ENCODE measurements at regions not wholly inside any gene's neighbourhood (a gene's known extent, or its start where the extent isn't known, plus 50 kb on each side); places are given as distances from the start of the nearest gene placed in this dataset.

DNA sequence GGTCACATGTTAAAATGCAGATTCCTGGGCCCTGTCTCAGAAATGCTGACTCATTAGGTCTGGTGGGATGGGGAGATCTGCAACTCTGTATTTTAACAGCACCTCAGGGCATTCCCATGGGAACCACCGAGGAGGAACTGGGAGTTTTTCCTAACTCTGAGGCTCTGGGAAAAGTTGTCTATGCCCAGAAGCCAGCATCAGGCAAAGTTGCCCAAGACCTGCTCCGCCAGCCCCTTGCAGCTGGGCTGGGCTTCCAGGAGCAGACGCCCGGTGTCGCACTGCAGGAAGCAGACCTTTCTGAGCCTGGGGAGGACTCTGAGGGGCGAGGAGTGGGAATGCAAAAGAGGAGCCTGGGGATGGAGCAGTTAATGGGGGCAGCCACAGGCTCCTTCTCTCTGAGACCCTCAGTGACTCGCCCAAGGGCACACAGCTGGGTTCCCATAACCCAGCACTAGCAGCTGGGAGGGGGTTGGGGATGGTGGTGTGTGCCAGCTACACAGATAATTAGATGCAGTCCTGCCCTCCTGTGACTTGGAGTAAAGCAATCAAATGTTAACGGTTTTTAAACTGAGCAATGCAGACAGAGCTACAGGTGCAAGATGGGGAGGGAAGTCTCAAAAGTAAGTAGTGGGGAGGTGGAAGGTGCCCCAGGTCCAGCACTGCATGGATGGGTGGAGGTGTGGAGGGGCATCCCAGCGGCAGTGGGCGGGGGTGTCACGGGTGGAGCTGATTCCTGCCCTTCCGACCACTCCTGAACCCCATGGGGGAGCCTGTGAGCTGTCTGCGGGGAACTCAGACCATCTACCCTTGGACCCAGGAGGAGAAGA is 100.4 kb downstream of the LSM3 start:
- ATAC-seq (ENCODE audit: low read depth) (no peak), DNase-seq (no peak)
- peaks cover 2% of the 10 kb centered on the region for H3K27me3 Mint-ChIP-seq
- no peak overlapping the region for H3K4me3 Mint-ChIP-seq
- POLR2A ChIA-PET = no interaction called here
- no peaks in the 10 kb centered on the region for H3K36me3 Mint-ChIP-seq
- no peak overlapping the region for H3K27ac Mint-ChIP-seq
- no peaks in the 10 kb centered on the region for H3K4me1 Mint-ChIP-seq
- H3K9me3 Mint-ChIP-seq = no peaks in the 10 kb centered on the region

DNA sequence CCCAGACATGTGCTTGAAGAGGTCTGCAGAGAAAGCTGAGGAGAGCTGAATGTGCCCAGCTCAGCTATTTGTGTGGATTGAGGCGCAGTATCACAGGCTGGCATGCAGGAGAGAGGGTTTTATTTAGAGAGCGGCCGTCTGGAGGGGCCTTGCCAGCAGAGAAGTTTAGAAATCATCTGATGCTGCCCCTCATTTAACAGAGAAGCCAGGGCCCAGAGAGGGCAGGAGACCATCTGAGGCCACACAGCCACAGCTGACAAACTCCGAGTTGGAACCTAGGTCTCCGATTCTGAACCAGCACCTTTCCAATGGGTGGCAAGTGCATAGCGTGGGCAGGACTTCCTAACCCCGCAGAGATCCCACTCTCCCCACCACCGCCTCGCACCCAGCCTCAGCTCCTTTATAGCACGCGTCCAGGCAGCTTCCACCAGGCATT is 101.0 kb downstream of the LSM3 start:
- Mint-ChIP-seq H3K9me3 (no peaks in the 10 kb centered on the region), H3K36me3 (no peaks in the 10 kb centered on the region), H3K27me3 (peaks cover 2% of the 10 kb centered on the region), H3K27ac (no peak overlapping the region), H3K4me3 (no peak overlapping the region), H3K4me1 (no peaks in the 10 kb centered on the region)
- no peak for ATAC-seq (ENCODE audit: low read depth)
- POLR2A ChIA-PET = no interaction called here
- no peak for DNase-seq

DNA sequence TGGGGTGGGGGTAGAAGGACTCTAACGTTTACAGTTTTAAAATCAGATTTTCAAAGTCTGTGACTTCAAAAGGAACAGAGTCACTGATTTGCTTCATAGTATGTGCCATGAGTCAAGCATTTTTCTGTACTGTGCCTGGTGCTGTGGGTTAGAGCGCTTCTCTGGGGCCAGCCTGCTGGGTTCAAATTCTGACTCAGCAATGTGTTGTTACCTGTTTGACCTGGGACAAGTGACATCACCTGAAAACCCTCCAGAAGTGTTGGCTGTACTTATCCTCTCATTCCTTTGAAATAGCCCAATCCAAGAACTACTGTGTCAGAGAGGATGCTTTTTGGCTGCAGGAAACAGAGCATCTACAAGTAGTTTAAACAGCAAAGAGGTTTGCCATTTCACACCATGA is 101.7 kb downstream of the LSM3 start:
- no peak for ATAC-seq (ENCODE audit: low read depth)
- Mint-ChIP-seq H3K27ac (no peak overlapping the region), H3K36me3 (no peaks in the 10 kb centered on the region), H3K27me3 (peaks cover 2% of the 10 kb centered on the region), H3K9me3 (no peaks in the 10 kb centered on the region), H3K4me3 (no peak overlapping the region), H3K4me1 (no peaks in the 10 kb centered on the region)
- DNase-seq = no peak
- POLR2A ChIA-PET = no interaction called here

DNA sequence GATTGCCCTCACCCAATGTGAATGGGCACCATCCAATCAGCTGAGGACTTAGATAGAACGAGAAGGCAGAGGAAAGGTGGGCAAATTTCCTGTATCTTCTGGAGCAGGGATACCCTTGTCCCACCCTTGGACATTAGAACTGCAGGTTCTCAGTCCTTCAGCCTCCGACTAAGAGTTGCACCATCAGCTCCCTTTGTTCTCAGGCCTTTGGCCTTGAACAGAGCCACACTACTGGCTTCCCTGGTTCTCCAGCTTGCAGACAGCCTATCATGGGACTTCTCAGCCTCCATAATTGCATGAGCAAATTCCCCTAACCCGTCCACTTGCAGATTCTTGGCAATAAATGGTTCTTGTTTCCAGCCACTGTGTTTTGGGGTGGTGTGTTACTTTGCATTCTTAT is 102.4 kb downstream of the LSM3 start:
- POLR2A ChIA-PET = no interaction called here
- Mint-ChIP-seq H3K36me3 (no peaks in the 10 kb centered on the region), H3K27me3 (peaks cover 2% of the 10 kb centered on the region), H3K9me3 (no peaks in the 10 kb centered on the region), H3K27ac (no peak overlapping the region), H3K4me1 (no peaks in the 10 kb centered on the region), H3K4me3 (no peak overlapping the region)
- ATAC-seq (ENCODE audit: low read depth) (no peak), DNase-seq (no peak)

DNA sequence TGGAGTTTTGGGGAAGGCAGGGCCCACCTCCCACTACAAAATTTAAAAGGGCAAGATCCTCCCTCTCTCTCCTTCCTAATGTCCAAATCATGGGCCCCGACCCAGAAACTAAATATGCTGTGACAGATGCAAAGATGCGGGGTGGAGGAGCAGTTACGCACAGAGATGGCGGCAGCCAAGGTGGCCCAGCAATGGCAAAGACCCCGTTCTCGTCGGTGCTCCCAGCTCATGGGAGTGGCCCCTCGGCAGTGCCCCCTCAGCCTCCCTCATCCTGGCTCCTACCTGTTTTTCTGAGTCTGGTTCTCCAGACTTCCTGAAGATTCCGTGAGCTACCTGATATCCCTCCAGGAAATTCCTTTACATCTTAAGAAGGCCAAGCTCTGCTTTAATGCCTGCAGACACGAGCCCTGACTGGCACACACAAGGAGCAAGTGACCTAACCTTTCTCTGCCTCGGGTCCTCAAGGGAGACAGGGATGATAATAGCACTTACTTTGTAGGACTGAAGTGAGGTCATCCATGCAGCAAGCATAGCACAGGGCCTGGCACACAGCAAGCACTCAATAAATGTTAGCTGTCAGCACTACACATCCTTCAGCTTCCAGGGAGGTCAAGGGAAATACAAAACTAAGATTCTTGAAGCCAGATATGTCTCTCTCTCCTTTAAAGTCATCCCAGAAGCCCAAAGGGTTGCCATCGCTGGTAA is 103.5 kb downstream of the LSM3 start:
- Mint-ChIP-seq H3K4me3 (no peak overlapping the region), H3K4me1 (peaks cover 5% of the 10 kb centered on the region), H3K9me3 (no peaks in the 10 kb centered on the region), H3K36me3 (no peaks in the 10 kb centered on the region), H3K27ac (no peak overlapping the region), H3K27me3 (peaks cover 8% of the 10 kb centered on the region)
- DNase-seq (no peak), ATAC-seq (ENCODE audit: low read depth) (no peak)
- POLR2A ChIA-PET = no interaction called here

DNA sequence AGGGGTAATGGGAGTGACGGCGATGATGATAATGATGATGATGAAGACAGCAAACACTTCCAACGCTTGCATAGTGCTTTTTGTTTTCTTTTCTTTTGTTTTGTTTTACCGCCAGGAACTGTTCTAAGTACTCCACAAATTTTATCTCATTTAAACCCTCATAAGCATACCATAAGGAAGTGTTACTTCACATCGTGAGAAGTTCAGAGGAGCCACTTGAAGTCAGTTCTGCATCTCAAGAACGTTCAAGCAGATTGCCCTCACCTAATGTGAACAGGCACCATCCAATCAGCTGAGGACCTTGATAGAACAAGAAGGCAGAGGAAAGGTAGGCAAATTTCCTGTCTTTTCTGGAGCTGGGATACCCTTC is 104.1 kb downstream of the LSM3 start:
- POLR2A ChIA-PET = no interaction called here
- ATAC-seq (ENCODE audit: low read depth) (no peak), DNase-seq (no peak)
- no peaks in the 10 kb centered on the region for H3K36me3 Mint-ChIP-seq
- H3K27me3 Mint-ChIP-seq = peaks cover 8% of the 10 kb centered on the region
- no peak overlapping the region for H3K4me3 Mint-ChIP-seq
- peaks cover 5% of the 10 kb centered on the region for H3K4me1 Mint-ChIP-seq
- no peaks in the 10 kb centered on the region for H3K9me3 Mint-ChIP-seq
- no peak overlapping the region for H3K27ac Mint-ChIP-seq

DNA sequence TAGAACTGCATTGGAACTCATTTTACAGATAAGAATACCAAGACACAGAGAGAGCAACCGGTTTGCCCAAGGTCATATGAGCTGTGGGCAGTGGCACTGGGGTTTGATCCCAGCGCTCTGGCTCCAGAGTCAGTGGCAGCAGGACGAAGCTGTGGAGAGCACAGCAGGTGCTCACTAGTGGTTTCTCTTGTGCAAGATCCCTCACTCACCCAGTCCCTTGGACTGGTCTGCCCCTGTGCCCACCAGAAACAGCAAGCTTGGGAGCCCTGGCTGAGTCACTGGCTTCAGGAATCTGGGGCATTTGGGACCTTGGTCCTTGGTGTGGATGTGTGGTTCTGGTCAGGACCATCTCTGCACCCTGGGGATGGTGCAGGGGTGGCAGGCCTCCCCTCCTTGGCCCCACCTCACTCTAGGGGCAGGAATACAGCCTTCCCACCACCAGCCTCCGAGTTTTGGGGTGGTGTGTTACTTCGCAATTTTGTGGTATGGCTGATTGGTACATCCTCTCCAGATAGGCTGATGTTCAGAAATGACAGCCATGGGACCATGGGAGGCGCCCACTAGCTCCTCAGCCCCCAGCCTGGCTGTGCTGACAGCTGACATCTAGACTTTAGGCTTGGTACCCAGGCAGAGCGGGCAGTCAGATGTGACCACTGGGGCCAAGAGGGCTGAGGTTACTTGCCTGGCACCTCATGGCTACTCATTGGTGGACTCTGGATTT is 104.6 kb downstream of the LSM3 start:
- no peak overlapping the region for H3K4me3 Mint-ChIP-seq
- no peaks in the 10 kb centered on the region for H3K36me3 Mint-ChIP-seq
- no peaks in the 10 kb centered on the region for H3K9me3 Mint-ChIP-seq
- POLR2A ChIA-PET = no interaction called here
- no peak for ATAC-seq (ENCODE audit: low read depth)
- H3K4me1 Mint-ChIP-seq = peaks cover 5% of the 10 kb centered on the region
- no peak overlapping the region for H3K27ac Mint-ChIP-seq
- H3K27me3 Mint-ChIP-seq = peaks cover 8% of the 10 kb centered on the region
- DNase-seq = no peak

DNA sequence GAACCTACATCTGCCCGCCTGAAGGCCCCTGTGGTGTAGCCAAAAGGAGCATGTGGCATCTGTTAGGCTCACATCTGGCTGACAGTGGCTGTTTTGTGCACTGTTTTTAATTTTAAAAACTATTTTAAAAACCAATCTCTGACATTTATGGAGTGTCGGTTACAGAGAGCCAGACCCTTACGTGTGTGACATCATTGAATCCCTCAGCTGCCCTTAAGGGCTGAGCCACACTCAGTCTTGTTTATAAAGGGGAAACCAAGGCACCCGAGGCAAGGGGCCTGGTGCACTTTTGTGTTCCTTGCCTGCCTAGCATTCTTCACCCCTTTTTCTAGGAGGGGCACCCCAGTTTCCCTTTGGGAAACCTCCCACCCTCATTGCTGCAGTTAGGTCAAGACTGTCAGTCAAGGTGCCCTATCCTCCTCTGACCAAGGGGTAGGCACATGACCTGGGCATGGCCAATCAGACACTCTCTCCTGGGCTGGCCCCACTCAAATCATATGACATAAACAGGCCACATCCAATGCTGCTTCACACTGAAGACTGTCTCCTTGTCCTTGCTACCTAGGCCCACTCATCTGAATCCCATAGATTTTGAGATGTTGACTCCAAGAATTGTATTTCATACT is 105.3 kb downstream of the LSM3 start:
- Mint-ChIP-seq H3K9me3 (no peaks in the 10 kb centered on the region), H3K27ac (no peak overlapping the region), H3K4me1 (peaks cover 5% of the 10 kb centered on the region), H3K27me3 (peaks cover 8% of the 10 kb centered on the region), H3K36me3 (no peaks in the 10 kb centered on the region), H3K4me3 (no peak overlapping the region)
- DNase-seq = no peak
- POLR2A ChIA-PET = no interaction called here
- ATAC-seq (ENCODE audit: low read depth) = no peak

DNA sequence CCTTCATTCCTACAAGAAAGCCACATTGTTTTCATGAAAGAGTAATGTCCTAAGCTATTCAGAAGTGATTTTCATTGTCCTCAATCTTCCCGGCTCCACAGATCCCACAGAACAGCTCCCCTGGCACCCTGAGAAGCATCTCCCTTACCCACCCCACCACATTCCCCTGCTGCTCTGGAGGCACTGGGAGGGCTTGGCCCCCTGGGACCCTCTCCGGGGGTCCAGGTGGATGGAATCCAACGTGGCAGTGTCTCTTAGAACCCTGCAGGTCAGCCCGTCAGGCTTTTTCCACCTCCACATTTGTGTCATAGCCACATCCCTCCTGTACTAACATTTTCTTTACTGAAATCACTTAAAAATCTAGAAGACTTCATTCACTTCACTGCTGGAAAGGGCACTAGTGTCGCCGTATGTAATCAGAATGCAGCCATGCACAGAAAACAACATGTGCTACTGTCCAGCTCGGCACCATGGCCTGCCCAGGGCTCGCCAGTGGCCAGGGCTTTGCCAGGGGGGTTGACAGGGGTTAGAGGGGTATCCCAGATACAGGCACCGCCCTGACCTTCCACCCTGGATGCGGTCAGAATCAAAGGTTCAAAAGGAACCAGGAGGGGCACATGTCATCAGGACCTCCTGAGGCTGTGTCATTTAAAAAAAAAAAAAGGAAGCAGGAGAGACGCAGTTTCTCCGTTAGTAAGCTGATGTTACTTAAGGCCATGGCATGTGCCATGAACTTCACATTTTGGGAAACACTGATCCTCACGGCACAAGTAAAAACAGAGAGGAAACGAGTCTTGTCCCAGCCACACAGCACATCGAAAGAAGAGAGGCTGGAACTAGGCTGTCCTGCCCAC is 106.3 kb downstream of the LSM3 start:
- Mint-ChIP-seq H3K4me3 (no peak overlapping the region), H3K9me3 (no peaks in the 10 kb centered on the region), H3K4me1 (peaks cover 5% of the 10 kb centered on the region), H3K36me3 (no peaks in the 10 kb centered on the region), H3K27ac (no peak overlapping the region), H3K27me3 (peaks cover 8% of the 10 kb centered on the region)
- DNase-seq = no peak
- ATAC-seq (ENCODE audit: low read depth) = no peak
- POLR2A ChIA-PET = no interaction called here

DNA sequence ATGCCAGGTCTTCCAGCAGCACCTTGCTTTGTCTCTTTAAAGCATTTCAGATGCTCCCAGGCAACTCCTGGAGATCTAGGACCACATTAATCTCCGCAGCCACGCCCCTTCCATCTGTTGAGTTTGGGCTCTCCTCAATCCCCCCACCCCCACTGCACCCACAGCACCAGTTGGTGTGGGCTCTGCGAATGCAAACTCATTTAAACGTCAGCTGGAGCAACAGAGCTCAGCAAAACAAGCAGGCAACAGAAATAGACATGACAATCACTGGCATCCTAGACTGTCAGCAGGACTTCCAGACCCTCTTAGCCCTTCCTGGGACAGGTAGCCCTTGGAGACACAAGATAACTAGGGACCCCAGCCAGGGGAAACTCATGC is 106.9 kb downstream of the LSM3 start:
- H3K4me1 Mint-ChIP-seq = peaks cover 5% of the 10 kb centered on the region
- no peaks in the 10 kb centered on the region for H3K36me3 Mint-ChIP-seq
- ATAC-seq (ENCODE audit: low read depth) (no peak), DNase-seq (no peak)
- no peak overlapping the region for H3K27ac Mint-ChIP-seq
- POLR2A ChIA-PET = no interaction called here
- no peaks in the 10 kb centered on the region for H3K9me3 Mint-ChIP-seq
- H3K27me3 Mint-ChIP-seq = peaks cover 14% of the 10 kb centered on the region
- no peak overlapping the region for H3K4me3 Mint-ChIP-seq

DNA sequence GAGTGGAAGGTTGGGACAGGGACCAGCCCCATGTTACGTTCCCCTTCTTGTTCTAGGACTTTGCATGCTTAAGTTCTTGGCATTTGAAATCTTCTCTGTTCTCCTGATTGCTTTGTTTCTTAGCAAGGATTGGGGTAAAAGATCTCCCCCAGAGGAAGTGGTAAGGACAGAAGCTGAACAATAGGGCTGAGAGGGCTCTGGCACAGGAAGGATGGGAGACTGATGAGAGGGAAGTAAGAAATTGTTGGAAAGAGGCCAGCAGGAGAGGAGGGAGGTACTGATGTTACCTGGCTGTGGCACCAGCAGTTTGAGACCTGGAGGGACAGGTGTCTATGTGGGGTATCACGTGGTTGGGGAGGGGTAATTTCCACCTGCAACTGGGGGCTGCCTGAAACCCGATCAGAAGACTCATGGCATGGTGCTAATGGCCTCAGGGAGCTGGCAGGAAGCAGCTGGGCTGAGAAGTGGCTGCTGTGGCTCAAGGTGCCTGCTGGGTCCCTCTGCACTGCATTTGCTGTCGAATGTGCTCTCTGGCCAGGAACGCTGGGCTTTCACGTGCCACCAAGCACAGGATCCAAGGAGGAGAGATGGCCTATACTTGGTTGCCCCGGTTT is 108.4 kb downstream of the LSM3 start:
- peaks cover 17% of the 10 kb centered on the region for H3K27me3 Mint-ChIP-seq
- no peaks in the 10 kb centered on the region for H3K9me3 Mint-ChIP-seq
- H3K27ac Mint-ChIP-seq = peak overlapping the region; percentile 10
- no peak overlapping the region for H3K4me3 Mint-ChIP-seq
- H3K4me1 Mint-ChIP-seq = peaks cover 5% of the 10 kb centered on the region
- ATAC-seq (ENCODE audit: low read depth) (no peak), DNase-seq (no peak)
- no peaks in the 10 kb centered on the region for H3K36me3 Mint-ChIP-seq
- POLR2A ChIA-PET = interaction anchor here (0.7 kb wide), 1 partner anchor 185 kb away, joined by 3 read pairs; no protein-coding TSS in a partner anchor

DNA sequence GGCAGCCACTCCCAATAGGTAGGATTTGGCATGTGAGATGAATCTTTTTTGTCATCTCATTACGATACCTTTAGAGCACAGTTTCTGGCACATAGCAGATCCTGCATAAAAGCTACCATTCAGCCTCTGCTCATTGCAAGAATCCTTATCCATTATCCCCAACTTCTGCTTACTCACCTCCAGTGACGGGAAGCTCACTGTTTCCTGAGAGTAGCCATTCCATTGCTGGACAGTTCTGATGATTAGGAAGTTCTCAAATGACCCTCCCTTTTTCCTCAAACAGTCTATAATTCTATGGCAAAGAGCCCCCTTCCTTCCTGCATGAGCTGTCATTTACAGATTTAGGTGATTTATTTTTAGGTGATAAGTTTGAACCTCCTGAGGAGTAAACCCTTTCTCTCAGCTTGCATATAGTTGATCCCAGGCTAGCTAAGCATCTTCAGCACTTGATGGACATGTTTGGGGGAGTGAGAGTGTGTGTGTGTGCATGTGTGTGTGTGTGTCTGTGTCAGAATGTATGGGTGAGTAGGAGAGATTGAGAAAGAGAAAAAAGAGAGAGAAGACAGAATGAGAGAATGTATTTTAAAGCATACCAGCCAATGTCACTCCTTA is 109.7 kb downstream of the LSM3 start:
- no peak overlapping the region for H3K27ac Mint-ChIP-seq

More for the DNA sequence above, 109.7 kb downstream of the LSM3 start:
- no peaks in the 10 kb centered on the region for H3K36me3 Mint-ChIP-seq
- H3K9me3 Mint-ChIP-seq = no peaks in the 10 kb centered on the region
- ATAC-seq (ENCODE audit: low read depth) = no peak
- no peak for DNase-seq
- H3K4me3 Mint-ChIP-seq = no peak overlapping the region
- peaks cover 5% of the 10 kb centered on the region for H3K4me1 Mint-ChIP-seq
- peaks cover 20% of the 10 kb centered on the region for H3K27me3 Mint-ChIP-seq
- POLR2A ChIA-PET = no interaction called here

Measured in activated naive CD8-positive, alpha-beta T cell treated with anti-CD3 and anti-CD28 coated beads, Interleukin-2, amount 10 ng/mL, durations not matched to agents 7 days and 5 days (primary cell).